NCI-H2196 (cell line): ENCODE measurements at regions not wholly inside any gene's neighbourhood (a gene's known extent, or its start where the extent isn't known, plus 50 kb on each side); places are given as distances from the start of the nearest gene placed in this dataset.
"Not testable (repeated sequence)": the region's sequence is repeated elsewhere in the genome, so short reads cannot be mapped to it uniquely, and the experiment has no call there.

ENCODE experiments used
- DNase-seq: peaks from one replicate; lab custom pipeline; 2025; ENCODE audit not compliant: unreplicated experiment; lab: John Stamatoyannopoulos, UW

GRCh38 chr5:56763711-56764466, 51.5 kb upstream of the MAP3K1 start:
- no peak for DNase-seq

- DNase-seq, result no peak
These were observed 52.2 kb upstream of the MAP3K1 start for GRCh38 chr5:56763182-56763581.

- no peak for DNase-seq
These were observed 54.0 kb upstream of the MAP3K1 start for GRCh38 chr5:56761151-56761885.

- DNase-seq, result no peak
These were observed 54.6 kb upstream of the MAP3K1 start for GRCh38 chr5:56760723-56761122.

- DNase-seq, result no peak
These were observed 55.7 kb upstream of the MAP3K1 start for GRCh38 chr5:56759521-56760216.

- no peak for DNase-seq
These were observed 58.3 kb upstream of the MAP3K1 start for GRCh38 chr5:56757077-56757476.

GRCh38 chr5:56755036-56755555, 60.3 kb upstream of the MAP3K1 start:
- no peak for DNase-seq

GRCh38 chr5:56753588-56753987, 61.8 kb upstream of the MAP3K1 start:
- not testable (repeated sequence) for DNase-seq

- DNase-seq, result no peak
These were observed 63.6 kb upstream of the MAP3K1 start for GRCh38 chr5:56751572-56752313.

GRCh38 chr5:56749842-56750241, 65.5 kb upstream of the MAP3K1 start:
- no peak for DNase-seq

- DNase-seq, result no peak
These were observed 68.6 kb upstream of the MAP3K1 start for GRCh38 chr5:56746553-56747339.

- DNase-seq, result no peak
These were observed 69.5 kb upstream of the MAP3K1 start for GRCh38 chr5:56745864-56746263.

- DNase-seq, result no peak
These were observed 74.5 kb upstream of the MAP3K1 start for GRCh38 chr5:56740868-56741267.

- DNase-seq, result no peak
These were observed 75.4 kb upstream of the MAP3K1 start for GRCh38 chr5:56739990-56740389.

GRCh38 chr5:56737951-56738606, 77.3 kb upstream of the MAP3K1 start:
- DNase-seq, result no peak

- DNase-seq, result no peak
These were observed 78.2 kb upstream of the MAP3K1 start for GRCh38 chr5:56737002-56737621.

GRCh38 chr5:56735849-56736641, 79.3 kb upstream of the MAP3K1 start:
- no peak for DNase-seq

- no peak for DNase-seq
These were observed 81.2 kb upstream of the MAP3K1 start for GRCh38 chr5:56734091-56734694.
